K562 (cell line): ENCODE measurements at regions not wholly inside any gene's neighbourhood (a gene's known extent, or its start where the extent isn't known, plus 50 kb on each side); places are given as distances from the start of the nearest gene placed in this dataset.

Experiments used
- GATAD2A ChIP-seq: fragments of 450-650 bp; IDR thresholded peaks from 2 replicates; pipeline ENCODE4 v1.6.1; 2017
- TF ChIP-seq, protein P1 (sequence below), 2 experiments: fragments of 450-650 bp; IDR thresholded peaks; 2 replicates each; pipeline ENCODE4 v1.6.1; 2016; ENCODE audit warnings: mild to moderate bottlenecking in 2 of 2, borderline replicate concordance in 1 of 2, low read depth in 1 of 2, moderate library complexity in 1 of 2
- TF ChIP-seq, protein P2 (sequence below): fragments of 200-600 bp; sonication (generic); IDR thresholded peaks from one replicate; pipeline ENCODE4 v1.6.1; 2012; ENCODE audit warnings: mild to moderate bottlenecking, low read depth, low read length, inconsistent platforms
- TF ChIP-seq, protein P3 (sequence below), 2 experiments: fragments of 200-800 bp in 1 of 2; sonication (Bioruptor generic) in 1 of 2; sonication (generic) in 1 of 2; formaldehyde crosslinking in 1 of 2; IDR thresholded peaks in 1 of 2; conservative IDR thresholded peaks in 1 of 2; 2 replicates each; pipeline versions ENCODE4 v1.5.0 to v1.6.1; 2016 to 2020; ENCODE audit warnings: missing compliant biosample characterization in 1 of 2, missing genetic modification characterization in 1 of 2, missing genetic modification reagents in 1 of 2

DNA sequence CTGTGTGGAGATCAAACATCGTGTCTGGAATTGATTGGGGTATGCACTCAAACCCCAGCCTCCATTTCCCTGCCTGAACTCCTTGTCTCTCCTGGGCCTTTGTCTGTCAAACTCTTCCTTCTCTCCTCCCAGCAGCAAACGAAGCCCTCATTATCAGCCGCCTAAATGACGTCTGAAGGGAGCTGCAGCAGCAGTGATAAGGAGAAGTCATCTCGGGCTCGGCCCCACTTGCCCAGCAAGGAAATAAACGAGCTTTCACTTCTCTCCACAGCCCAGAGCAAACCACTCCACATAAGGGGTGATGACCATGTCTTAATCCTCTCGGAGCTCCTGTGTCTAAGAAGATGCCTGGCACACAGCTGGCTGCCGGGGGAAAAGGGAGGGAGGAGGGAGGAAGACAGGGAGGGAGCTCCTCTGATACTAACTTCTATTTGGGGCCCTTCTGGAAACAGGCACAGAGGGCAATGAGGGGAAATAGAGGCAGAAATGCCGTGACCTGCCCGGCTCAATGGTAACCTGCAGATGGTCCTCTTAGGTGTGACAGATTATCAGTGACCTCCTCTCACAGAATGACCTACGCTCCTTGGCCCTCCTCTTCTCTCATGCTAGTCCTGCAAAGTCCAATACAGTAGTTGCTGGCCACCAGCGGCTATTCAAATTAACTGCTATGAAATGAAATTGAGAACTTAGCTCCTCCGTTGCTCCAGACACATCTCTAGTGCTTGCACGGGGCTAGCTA, 100.4 kb downstream of the PXDC1 start (continued):
- TF ChIP-seq, protein P1, sequence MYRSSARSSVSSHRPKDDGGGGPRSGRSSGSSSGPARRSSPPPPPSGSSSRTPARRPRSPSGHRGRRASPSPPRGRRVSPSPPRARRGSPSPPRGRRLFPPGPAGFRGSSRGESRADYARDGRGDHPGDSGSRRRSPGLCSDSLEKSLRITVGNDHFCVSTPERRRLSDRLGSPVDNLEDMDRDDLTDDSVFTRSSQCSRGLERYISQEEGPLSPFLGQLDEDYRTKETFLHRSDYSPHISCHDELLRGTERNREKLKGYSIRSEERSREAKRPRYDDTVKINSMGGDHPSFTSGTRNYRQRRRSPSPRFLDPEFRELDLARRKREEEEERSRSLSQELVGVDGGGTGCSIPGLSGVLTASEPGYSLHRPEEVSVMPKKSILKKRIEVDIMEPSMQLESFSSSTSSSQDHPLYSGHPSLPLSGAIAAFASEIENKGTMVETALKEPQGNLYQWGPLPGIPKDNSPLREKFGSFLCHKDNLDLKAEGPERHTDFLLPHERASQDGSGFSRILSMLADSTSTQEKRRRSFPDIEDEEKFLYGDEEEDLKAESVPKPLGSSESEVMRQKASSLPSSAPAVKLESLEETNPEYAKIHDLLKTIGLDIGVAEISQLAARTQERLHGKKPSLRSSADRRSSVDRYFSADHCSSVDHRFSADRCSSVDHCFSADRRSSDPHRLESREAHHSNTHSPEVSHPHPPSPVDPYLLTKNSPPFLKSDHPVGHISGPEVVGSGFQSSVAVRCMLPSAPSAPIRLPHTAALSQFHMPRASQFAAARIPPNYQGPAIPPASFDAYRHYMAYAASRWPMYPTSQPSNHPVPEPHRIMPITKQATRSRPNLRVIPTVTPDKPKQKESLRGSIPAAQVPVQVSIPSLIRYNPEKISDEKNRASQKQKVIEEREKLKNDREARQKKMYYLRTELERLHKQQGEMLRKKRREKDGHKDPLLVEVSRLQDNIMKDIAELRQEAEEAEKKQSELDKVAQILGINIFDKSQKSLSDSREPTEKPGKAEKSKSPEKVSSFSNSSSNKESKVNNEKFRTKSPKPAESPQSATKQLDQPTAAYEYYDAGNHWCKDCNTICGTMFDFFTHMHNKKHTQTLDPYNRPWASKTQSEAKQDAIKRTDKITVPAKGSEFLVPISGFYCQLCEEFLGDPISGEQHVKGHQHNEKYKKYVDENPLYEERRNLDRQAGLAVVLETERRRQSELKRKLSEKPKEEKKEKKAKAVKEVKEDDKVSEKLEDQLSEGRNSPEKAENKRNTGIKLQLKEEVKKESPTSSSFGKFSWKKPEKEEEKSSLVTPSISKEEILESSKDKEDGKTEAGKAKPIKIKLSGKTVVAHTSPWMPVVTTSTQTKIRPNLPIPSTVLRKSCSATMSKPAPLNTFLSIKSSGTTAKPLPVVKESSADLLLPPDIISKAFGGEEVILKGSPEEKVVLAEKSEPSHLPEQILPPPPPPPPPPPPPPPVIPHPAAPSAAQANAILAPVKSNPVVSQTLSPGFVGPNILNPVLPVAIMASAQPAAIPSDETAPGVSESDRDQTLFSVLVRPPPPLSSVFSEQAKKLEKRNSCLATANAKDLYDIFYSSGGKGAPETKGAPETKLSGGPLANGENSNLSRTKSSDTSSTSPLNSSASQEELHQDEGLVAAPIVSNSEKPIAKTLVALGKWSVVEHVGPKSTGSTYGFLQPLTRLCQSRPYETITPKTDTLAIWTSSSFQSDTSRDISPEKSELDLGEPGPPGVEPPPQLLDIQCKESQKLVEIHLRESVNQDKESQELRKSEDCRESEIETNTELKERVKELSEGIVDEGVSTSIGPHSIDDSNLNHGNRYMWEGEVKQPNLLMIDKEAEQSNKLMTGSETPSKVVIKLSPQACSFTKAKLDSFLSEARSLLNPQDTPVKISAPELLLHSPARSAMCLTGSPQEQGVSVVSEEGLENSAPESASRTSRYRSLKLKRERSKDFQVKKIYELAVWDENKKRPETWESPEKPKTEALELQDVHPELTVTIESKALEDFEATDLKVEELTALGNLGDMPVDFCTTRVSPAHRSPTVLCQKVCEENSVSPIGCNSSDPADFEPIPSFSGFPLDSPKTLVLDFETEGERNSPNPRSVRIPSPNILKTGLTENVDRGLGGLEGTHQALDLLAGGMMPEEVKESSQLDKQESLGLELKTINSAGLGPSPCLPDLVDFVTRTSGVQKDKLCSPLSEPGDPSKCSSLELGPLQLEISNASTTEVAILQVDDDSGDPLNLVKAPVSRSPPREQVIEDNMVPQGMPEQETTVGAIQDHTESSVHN (IDR thresholded peaks at IDR 0.05; ENCODE audit: borderline replicate concordance in 1 of 2, low read depth in 1 of 2): no peak
- TF ChIP-seq, protein P2, sequence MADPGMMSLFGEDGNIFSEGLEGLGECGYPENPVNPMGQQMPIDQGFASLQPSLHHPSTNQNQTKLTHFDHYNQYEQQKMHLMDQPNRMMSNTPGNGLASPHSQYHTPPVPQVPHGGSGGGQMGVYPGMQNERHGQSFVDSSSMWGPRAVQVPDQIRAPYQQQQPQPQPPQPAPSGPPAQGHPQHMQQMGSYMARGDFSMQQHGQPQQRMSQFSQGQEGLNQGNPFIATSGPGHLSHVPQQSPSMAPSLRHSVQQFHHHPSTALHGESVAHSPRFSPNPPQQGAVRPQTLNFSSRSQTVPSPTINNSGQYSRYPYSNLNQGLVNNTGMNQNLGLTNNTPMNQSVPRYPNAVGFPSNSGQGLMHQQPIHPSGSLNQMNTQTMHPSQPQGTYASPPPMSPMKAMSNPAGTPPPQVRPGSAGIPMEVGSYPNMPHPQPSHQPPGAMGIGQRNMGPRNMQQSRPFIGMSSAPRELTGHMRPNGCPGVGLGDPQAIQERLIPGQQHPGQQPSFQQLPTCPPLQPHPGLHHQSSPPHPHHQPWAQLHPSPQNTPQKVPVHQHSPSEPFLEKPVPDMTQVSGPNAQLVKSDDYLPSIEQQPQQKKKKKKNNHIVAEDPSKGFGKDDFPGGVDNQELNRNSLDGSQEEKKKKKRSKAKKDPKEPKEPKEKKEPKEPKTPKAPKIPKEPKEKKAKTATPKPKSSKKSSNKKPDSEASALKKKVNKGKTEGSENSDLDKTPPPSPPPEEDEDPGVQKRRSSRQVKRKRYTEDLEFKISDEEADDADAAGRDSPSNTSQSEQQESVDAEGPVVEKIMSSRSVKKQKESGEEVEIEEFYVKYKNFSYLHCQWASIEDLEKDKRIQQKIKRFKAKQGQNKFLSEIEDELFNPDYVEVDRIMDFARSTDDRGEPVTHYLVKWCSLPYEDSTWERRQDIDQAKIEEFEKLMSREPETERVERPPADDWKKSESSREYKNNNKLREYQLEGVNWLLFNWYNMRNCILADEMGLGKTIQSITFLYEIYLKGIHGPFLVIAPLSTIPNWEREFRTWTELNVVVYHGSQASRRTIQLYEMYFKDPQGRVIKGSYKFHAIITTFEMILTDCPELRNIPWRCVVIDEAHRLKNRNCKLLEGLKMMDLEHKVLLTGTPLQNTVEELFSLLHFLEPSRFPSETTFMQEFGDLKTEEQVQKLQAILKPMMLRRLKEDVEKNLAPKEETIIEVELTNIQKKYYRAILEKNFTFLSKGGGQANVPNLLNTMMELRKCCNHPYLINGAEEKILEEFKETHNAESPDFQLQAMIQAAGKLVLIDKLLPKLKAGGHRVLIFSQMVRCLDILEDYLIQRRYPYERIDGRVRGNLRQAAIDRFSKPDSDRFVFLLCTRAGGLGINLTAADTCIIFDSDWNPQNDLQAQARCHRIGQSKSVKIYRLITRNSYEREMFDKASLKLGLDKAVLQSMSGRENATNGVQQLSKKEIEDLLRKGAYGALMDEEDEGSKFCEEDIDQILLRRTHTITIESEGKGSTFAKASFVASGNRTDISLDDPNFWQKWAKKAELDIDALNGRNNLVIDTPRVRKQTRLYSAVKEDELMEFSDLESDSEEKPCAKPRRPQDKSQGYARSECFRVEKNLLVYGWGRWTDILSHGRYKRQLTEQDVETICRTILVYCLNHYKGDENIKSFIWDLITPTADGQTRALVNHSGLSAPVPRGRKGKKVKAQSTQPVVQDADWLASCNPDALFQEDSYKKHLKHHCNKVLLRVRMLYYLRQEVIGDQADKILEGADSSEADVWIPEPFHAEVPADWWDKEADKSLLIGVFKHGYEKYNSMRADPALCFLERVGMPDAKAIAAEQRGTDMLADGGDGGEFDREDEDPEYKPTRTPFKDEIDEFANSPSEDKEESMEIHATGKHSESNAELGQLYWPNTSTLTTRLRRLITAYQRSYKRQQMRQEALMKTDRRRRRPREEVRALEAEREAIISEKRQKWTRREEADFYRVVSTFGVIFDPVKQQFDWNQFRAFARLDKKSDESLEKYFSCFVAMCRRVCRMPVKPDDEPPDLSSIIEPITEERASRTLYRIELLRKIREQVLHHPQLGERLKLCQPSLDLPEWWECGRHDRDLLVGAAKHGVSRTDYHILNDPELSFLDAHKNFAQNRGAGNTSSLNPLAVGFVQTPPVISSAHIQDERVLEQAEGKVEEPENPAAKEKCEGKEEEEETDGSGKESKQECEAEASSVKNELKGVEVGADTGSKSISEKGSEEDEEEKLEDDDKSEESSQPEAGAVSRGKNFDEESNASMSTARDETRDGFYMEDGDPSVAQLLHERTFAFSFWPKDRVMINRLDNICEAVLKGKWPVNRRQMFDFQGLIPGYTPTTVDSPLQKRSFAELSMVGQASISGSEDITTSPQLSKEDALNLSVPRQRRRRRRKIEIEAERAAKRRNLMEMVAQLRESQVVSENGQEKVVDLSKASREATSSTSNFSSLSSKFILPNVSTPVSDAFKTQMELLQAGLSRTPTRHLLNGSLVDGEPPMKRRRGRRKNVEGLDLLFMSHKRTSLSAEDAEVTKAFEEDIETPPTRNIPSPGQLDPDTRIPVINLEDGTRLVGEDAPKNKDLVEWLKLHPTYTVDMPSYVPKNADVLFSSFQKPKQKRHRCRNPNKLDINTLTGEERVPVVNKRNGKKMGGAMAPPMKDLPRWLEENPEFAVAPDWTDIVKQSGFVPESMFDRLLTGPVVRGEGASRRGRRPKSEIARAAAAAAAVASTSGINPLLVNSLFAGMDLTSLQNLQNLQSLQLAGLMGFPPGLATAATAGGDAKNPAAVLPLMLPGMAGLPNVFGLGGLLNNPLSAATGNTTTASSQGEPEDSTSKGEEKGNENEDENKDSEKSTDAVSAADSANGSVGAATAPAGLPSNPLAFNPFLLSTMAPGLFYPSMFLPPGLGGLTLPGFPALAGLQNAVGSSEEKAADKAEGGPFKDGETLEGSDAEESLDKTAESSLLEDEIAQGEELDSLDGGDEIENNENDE: no peak
- peak; percentile 51; the same call in 1 of the 2 replicates for TF ChIP-seq GATAD2A
- TF ChIP-seq, protein P3, sequence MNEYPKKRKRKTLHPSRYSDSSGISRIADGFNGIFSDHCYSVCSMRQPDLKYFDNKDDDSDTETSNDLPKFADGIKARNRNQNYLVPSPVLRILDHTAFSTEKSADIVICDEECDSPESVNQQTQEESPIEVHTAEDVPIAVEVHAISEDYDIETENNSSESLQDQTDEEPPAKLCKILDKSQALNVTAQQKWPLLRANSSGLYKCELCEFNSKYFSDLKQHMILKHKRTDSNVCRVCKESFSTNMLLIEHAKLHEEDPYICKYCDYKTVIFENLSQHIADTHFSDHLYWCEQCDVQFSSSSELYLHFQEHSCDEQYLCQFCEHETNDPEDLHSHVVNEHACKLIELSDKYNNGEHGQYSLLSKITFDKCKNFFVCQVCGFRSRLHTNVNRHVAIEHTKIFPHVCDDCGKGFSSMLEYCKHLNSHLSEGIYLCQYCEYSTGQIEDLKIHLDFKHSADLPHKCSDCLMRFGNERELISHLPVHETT (CRISPR knock-in tag; conservative IDR thresholded peaks at IDR 0.05 in 1 of 2, IDR thresholded peaks at IDR 0.05 in 1 of 2): peak in 1 of 2 experiments; percentile 72; a peak in 1 of 4 replicates
